CD4-positive, alpha-beta T cell treated with Interleukin-21 for 1 hour (primary cell): ENCODE measurements at regions not wholly inside any gene's neighbourhood (a gene's known extent, or its start where the extent isn't known, plus 50 kb on each side); places are given as distances from the start of the nearest gene placed in this dataset.
"Not testable (repeated sequence)": the region's sequence is repeated elsewhere in the genome, so short reads cannot be mapped to it uniquely, and the experiment has no call there.

ENCODE experiments used
- DNase-seq: peaks from one replicate; pipeline ENCODE4 v3.0.0-alpha.2; 2020

DNA sequence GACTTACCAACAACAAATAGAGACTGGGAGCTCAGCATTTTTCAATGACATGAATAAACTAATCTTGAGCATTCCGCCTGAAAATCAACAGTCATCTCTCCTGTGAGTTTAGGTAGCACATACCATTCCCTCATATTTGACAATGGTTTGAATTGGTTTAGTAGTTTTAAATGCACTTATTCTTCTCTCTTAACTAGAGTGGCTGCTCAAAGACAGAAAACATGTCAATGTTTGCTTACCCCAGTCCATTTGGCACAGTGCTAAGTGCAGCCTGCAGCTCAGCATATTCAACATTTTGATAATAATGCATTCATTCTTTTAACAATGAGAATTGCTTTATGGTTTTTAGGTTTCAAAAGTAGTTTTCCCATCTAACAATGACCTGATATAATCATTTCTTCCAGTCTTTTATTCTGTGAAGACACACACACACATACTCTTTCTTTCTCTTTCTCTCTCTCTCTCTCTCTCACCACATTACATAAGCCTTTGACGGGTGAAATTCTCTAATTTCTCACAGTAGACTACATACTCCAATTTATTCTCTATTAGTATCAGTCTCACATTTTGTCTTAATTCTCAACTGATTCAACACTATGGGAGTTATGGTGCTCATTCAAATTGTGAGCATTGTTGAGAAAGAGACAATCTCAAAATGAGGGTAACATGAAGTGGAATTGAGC lies 432.3 kb downstream of the LRRIQ3 start:
- no peak for DNase-seq

DNA sequence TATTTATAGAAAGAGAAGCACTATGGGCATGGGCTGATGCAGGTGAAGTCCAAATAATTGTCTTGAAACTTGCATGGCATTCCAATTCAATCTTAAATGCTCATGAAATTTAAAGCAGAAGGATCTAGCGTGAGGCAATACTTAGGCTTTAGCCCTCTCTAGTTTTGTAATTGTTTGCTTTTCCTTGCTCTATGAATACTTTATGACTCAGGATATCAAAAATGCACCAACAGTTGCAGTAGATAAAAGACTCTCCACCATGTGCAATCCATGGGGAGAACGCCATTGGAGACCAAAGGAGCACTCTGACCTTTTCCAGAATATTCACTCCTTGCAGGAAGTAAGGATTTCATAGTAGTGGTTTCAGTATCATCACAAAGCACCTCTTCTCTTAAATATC lies 436.4 kb downstream of the LRRIQ3 start:
- no peak for DNase-seq

DNA sequence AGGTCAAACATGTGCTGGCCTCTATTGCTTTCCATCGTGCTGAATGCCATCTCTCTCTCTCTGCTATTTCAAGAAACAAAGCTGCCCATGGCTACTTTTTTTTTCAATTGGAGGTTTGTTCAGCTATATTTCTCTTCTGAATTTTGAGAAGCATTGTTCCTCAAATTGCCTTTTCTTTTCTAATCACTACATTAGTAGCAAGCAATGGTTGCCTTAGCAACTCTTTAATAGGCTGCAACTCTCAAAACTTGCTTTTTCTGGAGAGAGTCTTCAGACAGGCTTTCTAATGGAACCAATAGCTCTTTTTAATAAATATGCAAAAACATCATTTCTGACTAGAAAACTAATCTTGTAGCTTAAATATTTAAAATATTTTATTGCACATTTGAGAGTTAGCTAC lies 439.0 kb downstream of the LRRIQ3 start:
- DNase-seq, result no peak

DNA sequence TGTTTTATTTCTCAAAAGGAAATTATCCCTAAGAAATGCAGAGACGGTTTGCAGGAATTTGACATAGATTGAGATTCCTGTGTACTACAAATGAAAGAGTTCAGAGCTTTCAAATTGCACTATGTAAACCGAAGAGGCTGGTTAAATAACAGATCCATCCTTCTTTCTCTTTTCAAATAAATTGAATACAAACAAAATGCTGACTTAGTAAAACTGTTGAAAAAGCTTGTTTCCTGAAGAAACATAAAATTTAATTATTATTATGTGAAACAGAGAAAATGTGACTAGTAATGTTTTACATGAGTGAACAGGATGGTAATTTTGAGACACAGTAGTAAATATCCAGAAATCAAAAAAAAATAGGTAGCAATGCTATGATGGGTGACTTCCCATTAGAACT lies 441.2 kb downstream of the LRRIQ3 start:
- no peak for DNase-seq

DNA sequence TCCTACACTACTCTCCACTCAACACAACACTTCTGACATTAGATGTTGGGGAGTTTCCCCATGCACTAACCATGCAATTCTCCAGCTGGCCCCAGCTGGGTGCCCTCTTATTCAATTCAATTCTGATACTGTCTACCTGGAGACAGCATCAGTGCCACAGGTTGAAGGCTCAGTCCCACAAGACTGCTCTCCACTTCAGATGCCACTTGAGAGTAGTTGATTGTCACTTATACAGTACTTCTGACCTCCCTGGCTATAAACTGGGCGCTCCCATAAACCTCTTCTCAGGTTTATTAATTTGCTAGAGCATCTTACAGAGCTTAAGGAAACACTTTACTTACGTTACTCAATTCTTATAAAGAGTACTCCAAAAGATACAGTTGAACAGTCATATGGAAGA lies 442.3 kb downstream of the LRRIQ3 start:
- DNase-seq, result no peak

DNA sequence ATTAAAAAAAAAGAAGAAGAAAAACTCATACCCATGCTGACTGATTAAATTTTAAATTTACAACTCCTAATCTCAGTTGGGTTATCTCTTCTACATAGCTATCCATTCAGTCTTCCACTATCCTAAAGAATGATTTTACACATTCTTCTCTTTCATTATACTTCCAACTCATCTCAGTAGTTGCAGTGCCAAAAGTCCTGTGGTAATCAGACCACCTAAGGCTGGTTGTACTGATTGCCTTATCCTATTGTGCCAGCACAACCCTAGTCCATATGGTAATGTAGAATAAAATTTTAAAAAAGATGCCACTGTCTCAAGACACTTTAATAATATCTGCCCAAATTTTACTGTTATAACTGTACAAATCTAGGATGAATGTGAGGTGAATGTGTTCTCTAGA lies 448.0 kb downstream of the LRRIQ3 start:
- no peak for DNase-seq

DNA sequence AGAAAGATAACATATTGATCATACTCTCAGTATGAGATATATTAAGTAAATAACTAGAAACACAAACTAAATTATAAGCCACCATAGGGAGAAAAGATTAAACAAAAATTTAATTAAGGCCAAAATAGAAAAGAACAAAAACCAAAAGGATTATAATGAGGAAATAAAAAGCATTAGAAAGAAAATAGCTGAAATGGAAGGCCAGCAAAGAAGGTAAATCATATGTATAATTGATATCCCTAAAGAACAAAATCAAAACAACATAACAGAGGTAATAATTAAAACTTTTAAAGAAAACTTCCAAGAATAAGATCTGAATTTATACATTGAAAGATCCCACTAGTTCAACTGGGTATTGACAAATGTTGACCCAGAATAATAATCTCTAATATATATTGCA lies 453.0 kb downstream of the LRRIQ3 start:
- no peak for DNase-seq

DNA sequence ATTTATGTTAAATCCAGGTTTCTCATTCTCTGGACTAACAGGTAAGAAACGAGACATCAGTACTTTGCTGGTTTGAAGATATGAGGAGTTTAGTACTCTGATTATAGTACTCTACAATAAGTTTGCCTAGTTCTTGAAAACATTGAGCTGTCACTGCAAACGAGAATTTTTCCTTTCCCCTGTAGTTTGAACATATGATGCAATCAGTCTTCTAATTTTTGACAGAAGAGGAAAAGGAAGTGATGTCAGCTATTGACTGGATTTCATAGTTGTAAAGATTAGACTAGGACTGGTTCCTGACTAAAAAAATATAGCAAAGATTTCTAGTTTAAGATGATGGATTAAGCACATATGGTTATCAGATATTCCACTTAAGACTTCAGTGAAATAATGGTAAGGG lies 461.9 kb downstream of the LRRIQ3 start:
- DNase-seq, result no peak

DNA sequence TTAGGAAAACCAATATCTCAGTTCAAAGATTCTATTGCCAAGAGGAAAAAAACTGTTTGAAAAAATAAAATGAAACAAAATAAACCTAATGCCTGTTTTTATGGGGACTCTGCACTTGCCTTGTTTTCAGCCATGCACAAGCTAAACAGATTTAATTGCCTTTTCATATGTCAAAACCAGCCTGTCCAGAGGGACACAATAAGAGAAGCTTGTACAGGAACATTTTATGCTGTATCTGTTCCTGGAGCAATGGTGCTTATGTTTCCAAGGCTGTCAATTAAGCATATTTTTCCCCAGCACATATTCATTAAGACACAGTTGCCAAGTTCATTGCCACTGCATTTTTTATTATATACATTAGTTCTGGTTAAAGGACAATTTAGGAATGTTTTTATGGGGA lies 470.9 kb downstream of the LRRIQ3 start:
- DNase-seq, result no peak

DNA sequence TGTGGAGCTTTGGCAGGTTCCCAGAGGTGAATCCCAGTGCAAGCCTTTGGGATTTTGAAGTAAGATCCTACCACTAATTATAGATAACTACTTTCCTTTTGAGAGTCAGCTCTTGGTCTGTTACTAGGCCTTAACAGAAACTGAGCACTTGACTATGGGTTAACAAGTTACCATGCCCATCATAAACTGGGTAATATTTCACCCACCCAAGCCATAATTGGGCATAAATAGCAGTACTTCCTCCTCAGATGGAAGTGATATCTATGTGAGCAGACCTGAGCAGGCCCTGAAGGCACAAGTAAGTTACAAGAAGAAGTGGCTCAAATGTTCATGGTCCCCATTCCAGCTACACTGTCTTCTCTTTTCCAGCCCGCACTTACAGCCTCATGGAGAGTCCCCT lies 475.9 kb downstream of the LRRIQ3 start:
- DNase-seq, result no peak

DNA sequence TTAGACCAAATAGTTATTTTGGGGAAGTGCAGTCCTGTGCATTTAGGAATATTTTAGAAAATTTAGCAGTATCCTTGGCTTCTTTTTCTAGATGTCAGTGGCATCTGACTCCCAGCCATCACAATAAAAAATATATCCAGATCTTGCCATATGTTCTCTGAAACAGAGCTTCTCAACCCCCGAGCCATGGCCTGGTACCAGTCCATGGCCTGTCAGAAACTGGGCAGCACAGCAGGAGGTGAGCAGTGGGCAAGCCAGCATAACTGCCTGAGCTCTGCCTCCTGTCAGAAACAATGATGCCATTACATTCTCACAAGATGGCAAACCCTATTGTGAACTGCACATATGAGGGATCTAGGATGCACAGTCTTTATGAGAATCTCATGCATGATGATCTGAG lies 480.0 kb downstream of the LRRIQ3 start:
- DNase-seq, result no peak

DNA sequence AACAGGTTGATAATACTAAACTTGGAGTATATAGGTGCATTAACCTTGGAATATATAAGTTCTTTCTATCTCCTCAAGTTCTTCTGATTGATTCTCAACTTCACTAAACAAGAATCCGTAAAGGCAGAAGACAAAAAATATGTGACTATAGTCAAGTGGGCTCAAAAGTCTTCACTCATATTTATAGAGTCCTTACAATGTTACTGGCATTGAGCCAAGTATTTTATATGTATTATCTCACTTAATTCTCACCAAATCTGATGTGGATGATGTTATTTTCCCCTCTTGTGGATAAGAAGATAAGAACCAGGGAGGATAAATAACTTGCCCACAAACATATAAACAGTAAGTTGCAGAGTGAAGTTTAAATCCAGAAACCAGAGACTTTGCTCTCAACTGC lies 486.9 kb downstream of the LRRIQ3 start:
- no peak for DNase-seq

DNA sequence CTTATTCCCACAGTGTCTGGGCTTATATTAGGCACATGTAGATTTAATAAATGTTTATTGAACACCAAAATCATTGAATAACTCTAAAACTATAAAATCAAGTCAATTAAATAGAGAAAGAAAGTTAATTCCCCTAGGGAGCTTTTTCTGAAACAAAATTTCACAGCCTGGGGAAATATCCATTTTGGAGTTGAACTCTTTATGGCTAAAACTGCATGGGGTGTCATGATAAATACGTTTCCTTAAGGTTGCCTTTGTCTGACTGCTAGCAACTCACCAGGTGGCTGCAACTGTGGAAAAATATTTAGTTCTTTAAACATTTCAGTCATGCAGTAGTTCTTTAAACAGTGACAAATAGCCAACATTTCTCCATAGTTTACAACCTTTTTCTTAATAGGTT lies 496.1 kb downstream of the LRRIQ3 start:
- no peak for DNase-seq

DNA sequence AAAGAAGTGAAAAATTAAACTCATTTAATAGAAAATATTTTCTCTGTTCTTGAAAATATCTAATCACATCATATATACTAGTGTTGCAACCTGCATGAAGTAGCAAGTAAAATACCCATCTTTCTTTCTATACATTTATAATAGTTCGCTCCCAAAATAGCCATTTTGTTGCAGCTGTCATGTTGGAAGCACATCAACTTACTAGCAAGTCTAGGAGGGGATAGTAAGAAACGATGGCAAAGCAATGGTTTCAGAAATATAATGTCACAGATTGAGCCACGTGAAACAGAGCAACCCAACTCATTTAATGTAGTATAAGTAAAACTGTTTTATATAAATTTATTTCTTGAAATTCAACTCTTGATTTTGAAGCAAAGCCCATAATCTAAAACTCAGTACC lies 521.8 kb downstream of the LRRIQ3 start:
- no peak for DNase-seq

DNA sequence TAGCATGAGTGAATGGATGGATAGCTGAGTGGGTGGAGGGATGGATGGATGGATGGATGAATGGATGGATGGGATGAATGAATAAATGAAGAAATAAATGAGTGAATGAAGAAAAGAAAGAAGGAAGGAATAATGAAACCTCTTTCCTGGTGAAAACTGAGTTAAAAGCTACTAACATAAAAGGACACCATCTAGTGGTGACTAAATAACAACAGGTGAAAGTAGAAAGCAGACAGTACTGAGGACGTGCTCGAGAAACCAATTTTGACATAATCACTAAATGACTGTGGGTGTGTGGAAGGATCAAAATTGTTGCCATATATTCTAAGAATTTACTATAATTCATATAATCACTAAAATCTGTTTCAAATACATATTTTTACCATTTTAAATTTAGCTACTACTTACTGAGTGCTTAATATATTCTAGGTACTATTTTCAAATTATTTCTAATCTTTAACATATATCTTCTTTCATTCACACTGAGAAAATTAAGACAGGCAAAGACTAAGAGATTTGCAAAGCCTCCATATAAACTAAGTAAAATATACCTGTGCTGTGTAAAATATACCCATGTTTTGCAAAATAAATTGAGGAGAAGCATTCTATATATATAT lies 522.9 kb downstream of the LRRIQ3 start:
- no peak for DNase-seq

DNA sequence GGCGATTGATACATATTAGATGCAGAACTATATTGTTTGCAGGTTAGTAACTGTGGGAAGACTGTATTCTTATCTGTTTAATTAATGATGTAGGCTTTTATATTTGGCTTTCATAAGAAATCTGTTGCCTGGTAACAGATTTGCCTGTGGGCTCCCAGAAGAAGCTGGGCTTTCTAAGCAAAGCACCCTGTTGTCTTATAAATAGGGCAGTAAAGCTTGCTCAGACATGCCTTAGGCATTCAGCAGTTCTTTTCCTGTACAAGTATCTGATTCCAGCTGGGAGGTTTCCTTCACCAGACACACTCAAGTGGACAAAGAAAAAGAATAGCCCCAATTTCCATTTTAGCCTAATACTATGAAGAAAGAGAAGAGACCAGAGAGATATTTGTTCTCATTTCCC lies 524.0 kb downstream of the LRRIQ3 start:
- no peak for DNase-seq

DNA sequence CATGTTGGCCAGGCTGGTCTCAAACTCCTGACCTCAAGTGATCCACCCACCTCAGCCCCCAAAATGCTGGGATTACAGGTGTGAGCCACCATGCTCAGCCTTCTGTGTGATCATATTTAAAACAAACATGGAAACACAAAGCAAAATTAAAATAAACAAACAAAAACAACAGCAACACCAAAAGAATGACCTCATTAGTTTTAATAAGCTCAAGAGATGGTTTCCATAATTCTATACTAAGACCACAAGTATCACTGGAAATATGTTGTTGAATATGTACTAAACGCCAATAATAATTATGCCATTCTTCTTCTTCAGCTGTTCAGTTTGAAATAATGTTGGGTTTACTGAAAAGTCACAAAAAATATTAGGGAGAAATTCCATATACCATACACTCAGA lies 526.4 kb downstream of the LRRIQ3 start:
- DNase-seq, result no peak

DNA sequence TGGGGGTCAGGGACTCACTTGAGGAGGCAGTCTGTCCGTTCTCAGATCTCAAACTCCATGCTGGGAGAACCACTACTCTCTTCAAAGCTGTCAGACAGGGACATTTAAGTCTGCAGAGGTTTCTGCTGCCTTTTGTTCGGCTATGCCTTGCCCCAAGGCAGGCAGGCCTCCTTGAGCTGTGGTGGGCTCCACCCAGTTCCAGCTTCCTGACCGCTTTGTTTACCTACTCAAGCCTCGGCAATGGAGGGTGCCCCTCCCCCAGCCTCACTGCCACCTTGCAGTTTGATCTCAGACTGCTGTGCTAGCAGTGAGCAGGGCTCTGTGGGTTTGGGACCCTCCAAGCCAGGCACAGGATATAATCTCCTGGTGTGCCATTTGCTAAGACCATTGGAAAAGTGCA lies 530.0 kb downstream of the LRRIQ3 start:
- DNase-seq, result not testable (repeated sequence)

DNA sequence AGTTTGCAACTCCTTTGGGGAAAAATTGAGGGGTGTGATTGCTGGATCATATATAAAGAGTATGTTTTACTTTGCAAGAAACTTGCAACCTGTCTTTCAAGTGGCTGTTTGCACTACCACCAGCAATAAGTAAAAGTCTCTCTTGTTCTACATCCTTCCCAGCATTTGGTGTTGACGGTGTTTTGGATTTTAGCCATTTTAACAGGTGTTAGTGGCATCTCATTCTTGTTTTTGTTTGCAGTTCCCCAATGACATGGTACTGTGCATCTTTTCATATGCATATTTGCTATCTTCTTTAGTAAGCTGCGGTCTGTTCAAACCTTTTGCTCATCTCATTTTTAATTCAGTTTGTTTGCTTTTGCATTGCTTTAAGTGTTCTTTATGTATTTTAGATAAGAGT lies 535.5 kb downstream of the LRRIQ3 start:
- no peak for DNase-seq

DNA sequence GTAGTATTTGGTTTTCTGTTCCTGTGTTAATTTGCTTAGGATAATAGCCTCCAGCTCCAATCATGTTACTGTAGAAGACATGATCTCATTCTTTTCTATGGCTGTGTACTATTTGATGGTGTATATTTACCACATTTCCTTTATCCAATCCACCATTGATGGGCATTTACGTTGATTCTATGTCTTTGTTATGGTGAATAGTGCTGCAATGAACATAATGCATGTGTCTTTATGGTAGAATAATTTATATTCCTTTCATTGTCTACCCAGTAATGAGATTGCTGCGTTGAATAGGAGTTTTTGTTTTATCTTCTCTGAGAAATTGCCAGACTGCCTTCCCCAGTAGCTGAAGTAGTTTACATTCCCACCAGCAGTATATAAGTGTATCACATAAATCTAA lies 538.8 kb downstream of the LRRIQ3 start:
- no peak for DNase-seq

DNA sequence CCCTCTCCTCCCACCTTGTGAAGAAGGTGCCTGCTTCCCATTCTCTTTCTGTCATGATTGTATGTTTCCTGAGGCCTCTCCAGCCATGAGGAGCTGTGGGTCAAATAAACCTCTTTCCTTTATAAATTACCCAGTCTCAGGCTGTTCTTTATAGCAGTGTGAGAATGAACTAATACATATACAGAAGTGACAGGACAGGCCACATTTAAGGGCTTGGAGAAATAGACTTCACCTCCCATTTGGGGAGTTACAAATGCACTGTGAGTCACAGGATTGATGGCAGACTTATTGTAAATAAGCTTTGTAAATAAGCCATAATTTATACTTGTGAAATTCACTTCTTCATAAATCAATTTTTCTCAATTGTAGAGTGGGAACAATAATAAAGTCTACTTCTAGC lies 543.3 kb downstream of the LRRIQ3 start:
- no peak for DNase-seq

DNA sequence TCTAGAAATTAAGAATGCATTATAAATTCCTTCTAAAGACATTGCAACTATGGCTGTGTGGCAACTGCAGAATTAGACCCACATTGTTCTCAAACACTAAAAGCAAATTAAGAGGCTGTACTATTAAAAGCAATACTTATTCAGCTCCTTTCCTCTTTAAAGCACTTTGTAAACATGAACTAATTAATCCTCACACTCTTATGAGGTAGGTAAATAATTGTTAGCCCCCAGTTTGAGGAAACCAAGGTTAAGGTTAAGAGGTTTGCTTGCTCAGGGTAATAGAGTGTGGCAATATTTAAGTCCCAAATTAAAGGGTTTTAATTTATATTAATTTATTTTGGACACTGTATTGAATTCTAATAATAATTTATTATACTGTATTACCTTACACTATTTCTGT lies 553.8 kb downstream of the LRRIQ3 start:
- no peak for DNase-seq

DNA sequence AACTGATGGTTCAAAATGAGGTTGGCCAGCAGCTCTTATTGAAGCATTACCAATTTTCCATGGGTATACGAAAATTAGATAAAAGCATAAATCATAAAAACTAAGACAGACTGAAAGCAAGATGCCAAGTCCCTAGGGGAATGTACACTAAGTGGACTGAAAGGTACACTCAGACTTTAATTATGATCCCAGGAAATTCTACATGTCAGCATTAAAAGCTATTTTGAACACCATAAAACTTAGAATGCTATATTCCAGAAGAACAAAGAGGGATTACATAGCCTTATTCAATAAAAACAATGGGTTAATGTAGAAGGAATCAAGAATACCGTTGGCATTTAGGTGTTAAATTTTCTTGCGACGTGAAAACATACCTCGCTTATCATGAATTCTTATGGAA lies 558.5 kb downstream of the LRRIQ3 start:
- no peak for DNase-seq

DNA sequence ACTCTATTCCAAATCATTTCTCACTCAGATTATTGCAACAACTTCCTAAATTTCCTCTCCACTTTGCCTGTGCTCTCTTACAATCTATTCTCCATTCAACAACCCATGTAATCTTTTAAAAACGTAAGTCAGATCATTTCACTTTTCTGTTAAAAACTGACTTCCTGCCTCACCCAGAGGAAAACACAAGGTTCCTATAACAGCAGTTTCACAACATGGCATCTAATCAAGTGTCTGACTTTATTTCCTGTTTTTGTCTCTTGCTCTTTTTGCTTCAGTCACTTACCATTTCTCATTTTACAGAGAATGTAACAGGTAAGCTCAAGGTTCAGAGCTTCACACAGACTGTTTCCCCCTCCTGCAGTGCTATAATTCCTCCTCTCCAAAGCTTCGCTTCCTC lies 560.7 kb downstream of the LRRIQ3 start:
- no peak for DNase-seq

DNA sequence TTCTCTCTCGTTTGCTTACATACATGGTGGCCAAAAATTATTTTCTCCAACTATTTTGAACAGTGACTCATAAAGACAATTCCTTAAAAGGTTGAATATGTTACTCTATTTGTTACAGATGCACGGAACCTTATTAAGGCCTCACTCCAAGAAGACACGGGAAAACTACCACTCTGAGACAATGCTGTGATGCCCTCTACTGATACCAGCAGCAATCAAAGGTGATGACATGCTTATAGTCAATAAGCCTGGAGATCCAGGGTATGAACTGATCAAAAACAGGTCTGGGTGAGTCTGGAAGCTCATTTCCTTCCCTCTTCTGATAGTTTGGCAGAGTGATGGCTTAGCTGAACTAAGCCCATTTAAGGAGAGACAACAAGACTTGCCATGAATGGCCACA lies 563.0 kb downstream of the LRRIQ3 start:
- no peak for DNase-seq
